ENCODE measurements at regions not wholly inside any gene's neighbourhood (a gene's known extent, or its start where the extent isn't known, plus 50 kb on each side); places are given as distances from the start of the nearest gene placed in this dataset.

GRCh38 chr5:75894482-75894881, 177.2 kb upstream of the POC5 start:
- Mint-ChIP-seq H3K27ac (ENCODE audit: unreplicated experiment) (no peak overlapping the region), H3K27me3 (ENCODE audit: unreplicated experiment) (no peaks in the 10 kb centered on the region), H3K4me3 (ENCODE audit: unreplicated experiment) (no peak overlapping the region), H3K9me3 (ENCODE audit: unreplicated experiment) (no peaks in the 10 kb centered on the region), H3K36me3 (ENCODE audit: low read depth, unreplicated experiment) (no peaks in the 10 kb centered on the region), H3K4me1 (ENCODE audit: unreplicated experiment) (no peaks in the 10 kb centered on the region)
- no peak for DNase-seq (ENCODE audit: low spot score)
- no peak for TF ChIP-seq CTCF (IDR thresholded peaks at IDR 0.05; ENCODE audit: unreplicated experiment)

GRCh38 chr5:75891736-75892135, 174.5 kb upstream of the POC5 start:
- Mint-ChIP-seq H3K9me3 (ENCODE audit: unreplicated experiment) (no peaks in the 10 kb centered on the region), H3K4me1 (ENCODE audit: unreplicated experiment) (peaks cover 8% of the 10 kb centered on the region), H3K36me3 (ENCODE audit: low read depth, unreplicated experiment) (no peaks in the 10 kb centered on the region), H3K27ac (ENCODE audit: unreplicated experiment) (no peak overlapping the region), H3K4me3 (ENCODE audit: unreplicated experiment) (no peak overlapping the region), H3K27me3 (ENCODE audit: unreplicated experiment) (no peaks in the 10 kb centered on the region)
- no peak for TF ChIP-seq CTCF (IDR thresholded peaks at IDR 0.05; ENCODE audit: unreplicated experiment)
- DNase-seq (ENCODE audit: low spot score): no peak

GRCh38 chr5:75891020-75891419, 173.8 kb upstream of the POC5 start:
- no peaks in the 10 kb centered on the region for H3K9me3 Mint-ChIP-seq (ENCODE audit: unreplicated experiment)

GRCh38 chr5:75890546-75890945, 173.3 kb upstream of the POC5 start:
- Mint-ChIP-seq H3K27ac (ENCODE audit: unreplicated experiment) (no peak overlapping the region), H3K36me3 (ENCODE audit: low read depth, unreplicated experiment) (no peaks in the 10 kb centered on the region), H3K9me3 (ENCODE audit: unreplicated experiment) (no peaks in the 10 kb centered on the region), H3K4me3 (ENCODE audit: unreplicated experiment) (no peak overlapping the region), H3K27me3 (ENCODE audit: unreplicated experiment) (no peaks in the 10 kb centered on the region), H3K4me1 (ENCODE audit: unreplicated experiment) (peaks cover 14% of the 10 kb centered on the region)
- TF ChIP-seq CTCF (IDR thresholded peaks at IDR 0.05; ENCODE audit: unreplicated experiment): no peak
- no peak for DNase-seq (ENCODE audit: low spot score)

More at GRCh38 chr5:75891020-75891419, 173.8 kb upstream of the POC5 start:
- no peak for TF ChIP-seq CTCF (IDR thresholded peaks at IDR 0.05; ENCODE audit: unreplicated experiment)
- H3K27me3 Mint-ChIP-seq (ENCODE audit: unreplicated experiment): no peaks in the 10 kb centered on the region
- H3K27ac Mint-ChIP-seq (ENCODE audit: unreplicated experiment): no peak overlapping the region
- DNase-seq (ENCODE audit: low spot score): no peak
- H3K36me3 Mint-ChIP-seq (ENCODE audit: low read depth, unreplicated experiment): no peaks in the 10 kb centered on the region
- H3K4me1 Mint-ChIP-seq (ENCODE audit: unreplicated experiment): peaks cover 14% of the 10 kb centered on the region
- no peak overlapping the region for H3K4me3 Mint-ChIP-seq (ENCODE audit: unreplicated experiment)

GRCh38 chr5:75886706-75887105, 169.5 kb upstream of the POC5 start:
- no peak for TF ChIP-seq CTCF (IDR thresholded peaks at IDR 0.05; ENCODE audit: unreplicated experiment)
- Mint-ChIP-seq H3K36me3 (ENCODE audit: low read depth, unreplicated experiment) (no peaks in the 10 kb centered on the region), H3K27me3 (ENCODE audit: unreplicated experiment) (no peaks in the 10 kb centered on the region), H3K4me3 (ENCODE audit: unreplicated experiment) (no peak overlapping the region), H3K9me3 (ENCODE audit: unreplicated experiment) (no peaks in the 10 kb centered on the region), H3K27ac (ENCODE audit: unreplicated experiment) (peak overlapping the region; percentile 39), H3K4me1 (ENCODE audit: unreplicated experiment) (peaks cover 14% of the 10 kb centered on the region)
- DNase-seq (ENCODE audit: low spot score): no peak
